AG04450 (cell line): ENCODE measurements at regions not wholly inside any gene's neighbourhood (a gene's known extent, or its start where the extent isn't known, plus 50 kb on each side); places are given as distances from the start of the nearest gene placed in this dataset.

Source experiments
- CTCF ChIA-PET: fragments of 300-600, 350-600 bp; formaldehyde crosslinking; extraction: SDS; loops from one replicate; lab custom pipeline; 2022; ENCODE audit warnings: antibody characterized with exemption, inconsistent platforms; lab: Charles Lee
- POLR2A ChIA-PET: fragments of 350-600 bp; formaldehyde crosslinking; extraction: SDS; loops from one replicate; lab custom pipeline; 2021; ENCODE audit warnings: antibody characterized with exemption, inconsistent platforms; lab: Yijun Ruan, JAX
- DNase-seq: peaks from one replicate; pipeline ENCODE4 v3.0.0-alpha.2; 2011; ENCODE audit warnings: low read depth, low spot score
- H3K27ac ChIP-seq: one replicate; pipeline ENCODE4 v1.5.1; 2012; ENCODE audit warnings: low read depth, low read length, control low read depth
- H3K27me3 ChIP-seq: one replicate; pipeline ENCODE4 v1.6.0; 2012; ENCODE audit warnings: low read length; ENCODE audit not compliant: control insufficient read depth, insufficient read depth
- H3K4me3 ChIP-seq: 2 replicates; pipeline ENCODE4 v1.5.1; 2011; ENCODE audit warnings: mild to moderate bottlenecking, low read depth, low read length, control low read depth
- H3K9me3 ChIP-seq: 2 replicates; pipeline ENCODE4 v1.5.1; 2012; ENCODE audit warnings: low read length; ENCODE audit not compliant: control insufficient read depth, insufficient read depth
- CTCF ChIP-seq: IDR thresholded peaks from 2 replicates; pipeline ENCODE4 v1.5.1; 2011; ENCODE audit warnings: low read depth, low read length, control low read depth, inconsistent platforms

- ChIA-PET CTCF (interaction anchor here (1.8 kb wide), 1 partner anchor 18 kb away, joined by 8 read pairs; no protein-coding TSS in a partner anchor), POLR2A (no interaction called here)
- peaks cover 11% of the 10 kb centered on the region for H3K27me3 ChIP-seq
- no peak for DNase-seq
- no peak for TF ChIP-seq CTCF
- no peak overlapping the region for H3K4me3 ChIP-seq
- no peak overlapping the region for H3K27ac ChIP-seq
- no peaks in the 10 kb centered on the region for H3K9me3 ChIP-seq
These were observed 402.5 kb downstream of the RAPGEF2 start for GRCh38 chr4:159505266-159505975.

GRCh38 chr4:159506801-159507517 is 404.1 kb downstream of the RAPGEF2 start:
- Histone ChIP-seq H3K9me3 (no peaks in the 10 kb centered on the region), H3K27me3 (peaks cover 11% of the 10 kb centered on the region), H3K4me3 (no peak overlapping the region), H3K27ac (no peak overlapping the region)
- ChIA-PET CTCF (no interaction called here), POLR2A (no interaction called here)
- no peak for DNase-seq
- no peak for TF ChIP-seq CTCF

- Histone ChIP-seq H3K27me3 (peaks cover 10% of the 10 kb centered on the region), H3K9me3 (no peaks in the 10 kb centered on the region), H3K27ac (no peak overlapping the region), H3K4me3 (no peak overlapping the region)
- TF ChIP-seq CTCF, result no peak
- ChIA-PET POLR2A (no interaction called here), CTCF (interaction anchor here (0.8 to 1.1 kb wide), 2 partner anchors 21 to 54 kb away, joined by 3 read pairs; no protein-coding TSS in a partner anchor)
- DNase-seq, result no peak
These were observed 406.1 kb downstream of the RAPGEF2 start for GRCh38 chr4:159508917-159509500.

GRCh38 chr4:159512348-159512747 is 409.5 kb downstream of the RAPGEF2 start:
- Histone ChIP-seq H3K27me3 (no peaks in the 10 kb centered on the region), H3K27ac (no peak overlapping the region), H3K4me3 (no peak overlapping the region), H3K9me3 (no peaks in the 10 kb centered on the region)
- DNase-seq, result no peak
- ChIA-PET CTCF (no interaction called here), POLR2A (no interaction called here)
- TF ChIP-seq CTCF, result no peak
